ENCODE measurements at regions not wholly inside any gene's neighbourhood (a gene's known extent, or its start where the extent isn't known, plus 50 kb on each side); places are given as distances from the start of the nearest gene placed in this dataset.

DNA sequence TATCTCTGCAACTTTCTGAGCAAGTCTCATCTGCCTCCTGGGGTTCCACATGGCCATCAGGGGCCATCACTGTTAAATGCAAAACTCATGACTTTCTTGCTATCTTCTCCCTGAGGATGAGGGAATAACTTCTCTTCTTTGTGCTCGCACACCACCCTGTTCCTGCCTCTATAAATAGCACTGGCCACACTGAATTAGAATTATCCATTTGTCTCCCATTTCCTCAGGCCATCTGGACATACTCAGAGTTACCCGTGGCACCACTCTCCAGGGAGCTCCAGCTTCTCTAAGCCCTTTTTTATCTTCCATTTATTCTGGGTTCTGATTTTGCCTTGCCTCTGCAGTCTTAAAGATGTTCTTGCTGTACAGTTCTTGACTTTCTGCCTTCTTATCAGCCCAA lies 72.8 kb upstream of the ECI2 start:
- TF ChIP-seq CTCF (IDR thresholded peaks at IDR 0.05; ENCODE audit: low read length), result no peak
- no peak for TF ChIP-seq EZH2 (IDR thresholded peaks at IDR 0.05; ENCODE audit: borderline replicate concordance, low read length)

Measured in OCI-LY1 (cell line).